Neural cell (in vitro differentiated cells): ENCODE measurements at regions not wholly inside any gene's neighbourhood (a gene's known extent, or its start where the extent isn't known, plus 50 kb on each side); places are given as distances from the start of the nearest gene placed in this dataset.

Experiments used
- CTCF ChIP-seq: fragments of 450-650 bp; IDR thresholded peaks from 2 replicates; pipeline ENCODE4 v1.5.1; 2014; ENCODE audit warnings: antibody characterized with exemption, mild to moderate bottlenecking, moderate library complexity; ENCODE audit not compliant: poor library complexity, severe bottlenecking
- EP300 ChIP-seq: fragments of 450-650 bp; conservative IDR thresholded peaks from 2 replicates; pipeline ENCODE4 v1.6.1; 2014; ENCODE audit warnings: antibody characterized with exemption, mild to moderate bottlenecking, moderate library complexity; ENCODE audit not compliant: poor library complexity, severe bottlenecking
- EZH2 ChIP-seq: fragments of 200-600, 300-800 bp; shearing (Covaris generic), sonication (generic); IDR thresholded peaks from 2 replicates; pipeline ENCODE4 v1.6.1; 2014; ENCODE audit warnings: antibody characterized with exemption, low read length, borderline replicate concordance, mild to moderate bottlenecking; ENCODE audit not compliant: insufficient read depth, poor library complexity, severe bottlenecking
- MXI1 ChIP-seq: fragments of 450-650 bp; conservative IDR thresholded peaks from 2 replicates; pipeline ENCODE4 v1.6.1; 2014; ENCODE audit warnings: antibody characterized with exemption, mild to moderate bottlenecking; ENCODE audit not compliant: poor library complexity, severe bottlenecking
- POLR2AphosphoS5 ChIP-seq: IDR thresholded peaks from 2 replicates; pipeline ENCODE4 v1.6.1; 2012
- RAD21 ChIP-seq: fragments of 450-650 bp; conservative IDR thresholded peaks from 2 replicates; pipeline ENCODE4 v1.6.1; 2014; ENCODE audit warnings: antibody characterized with exemption, mild to moderate bottlenecking, moderate library complexity
- REST ChIP-seq: IDR thresholded peaks from 2 replicates; pipeline ENCODE4 v1.6.1; 2012; ENCODE audit warnings: borderline replicate concordance
- SMC3 ChIP-seq: fragments of 450-650 bp; conservative IDR thresholded peaks from 2 replicates; pipeline ENCODE4 v1.6.1; 2014; ENCODE audit warnings: antibody characterized with exemption, mild to moderate bottlenecking, moderate library complexity; ENCODE audit not compliant: poor library complexity
- TAF1 ChIP-seq: IDR thresholded peaks from 2 replicates; pipeline ENCODE4 v1.6.1; 2012; ENCODE audit warnings: low read depth

- TF ChIP-seq RAD21, result no peak
- TF ChIP-seq CTCF, result no peak
- TF ChIP-seq EP300, result no peak
- TF ChIP-seq TAF1, result no peak
- no peak for TF ChIP-seq REST
- TF ChIP-seq EZH2, result no peak
- TF ChIP-seq POLR2AphosphoS5, result no peak
- no peak for TF ChIP-seq MXI1
- TF ChIP-seq SMC3, result no peak
Measured at GRCh38 chr3:106392915-106393314, 524.1 kb upstream of the CBLB start.
